GM12891 (cell line): ENCODE measurements at regions not wholly inside any gene's neighbourhood (a gene's known extent, or its start where the extent isn't known, plus 50 kb on each side); places are given as distances from the start of the nearest gene placed in this dataset.

Experiments used
- POLR2A ChIP-seq: IDR thresholded peaks from 2 replicates; pipeline ENCODE4 v1.6.1; 2011; ENCODE audit warnings: low read depth, low read length, control low read depth
- POLR2AphosphoS5 ChIP-seq: IDR thresholded peaks from 2 replicates; pipeline ENCODE4 v1.6.1; 2011; ENCODE audit warnings: low read depth, low read length, control low read depth
- POU2F2 ChIP-seq: IDR thresholded peaks from 2 replicates; pipeline ENCODE4 v1.6.1; 2011; ENCODE audit warnings: low read depth, mild to moderate bottlenecking, control low read depth, low read length, moderate library complexity
- SPI1 ChIP-seq: IDR thresholded peaks from 2 replicates; pipeline ENCODE4 v1.6.1; 2011; ENCODE audit warnings: low read depth, low read length, control low read depth
- TAF1 ChIP-seq: IDR thresholded peaks from 2 replicates; pipeline ENCODE4 v1.6.1; 2011; ENCODE audit warnings: low read depth, low read length, control low read depth

DNA sequence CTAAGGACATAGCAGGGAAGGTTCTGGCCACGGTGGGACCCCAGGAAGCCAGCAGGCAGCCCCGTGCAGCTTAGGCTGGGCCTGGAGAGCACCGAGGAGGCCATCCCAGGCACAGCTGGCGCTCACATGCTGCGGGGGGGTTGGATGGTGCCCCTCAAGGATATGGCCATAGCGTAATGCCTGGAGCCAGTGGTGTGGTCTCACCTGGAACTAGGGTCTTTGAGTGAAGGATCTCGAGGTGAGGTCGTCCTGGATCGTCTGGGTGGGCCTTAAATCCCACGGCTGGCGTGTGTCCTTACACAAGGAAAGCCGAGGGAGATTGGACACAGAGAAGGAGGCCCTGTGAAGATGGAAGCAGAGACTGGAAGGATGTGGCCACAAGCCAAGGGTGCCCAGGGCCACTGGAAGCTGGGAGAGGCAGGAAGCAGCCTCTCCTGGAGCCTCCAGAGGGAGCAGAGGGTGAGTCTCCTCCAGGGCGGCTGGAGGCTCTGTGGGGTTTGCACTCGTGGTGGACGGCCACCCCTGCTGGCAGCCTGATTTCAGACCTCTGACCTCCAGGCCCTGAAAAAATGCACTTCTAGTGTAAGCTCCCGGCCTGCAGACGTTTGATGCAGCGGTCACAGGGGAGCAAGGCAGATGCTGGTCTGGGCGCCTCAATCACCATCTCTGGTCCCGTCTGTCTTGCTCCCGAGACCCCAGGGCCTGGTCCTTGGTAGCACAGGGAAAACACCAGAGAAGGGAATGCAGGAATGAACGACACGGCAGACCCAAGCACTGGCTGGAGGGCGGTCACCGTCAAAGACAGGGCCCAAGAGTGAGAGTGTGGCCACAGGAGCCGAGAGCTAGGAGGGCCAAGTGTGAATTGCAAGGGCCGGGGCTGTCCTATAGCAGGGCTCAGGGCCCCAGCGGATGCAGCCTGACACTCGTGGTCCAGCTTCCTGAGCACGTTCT lies 218.6 kb downstream of the KIF26A start:
- TF ChIP-seq TAF1 (no peak), POLR2AphosphoS5 (no peak), POLR2A (no peak), SPI1 (no peak), POU2F2 (no peak)
